ENCODE measurements at regions not wholly inside any gene's neighbourhood (a gene's known extent, or its start where the extent isn't known, plus 50 kb on each side); places are given as distances from the start of the nearest gene placed in this dataset.

DNA sequence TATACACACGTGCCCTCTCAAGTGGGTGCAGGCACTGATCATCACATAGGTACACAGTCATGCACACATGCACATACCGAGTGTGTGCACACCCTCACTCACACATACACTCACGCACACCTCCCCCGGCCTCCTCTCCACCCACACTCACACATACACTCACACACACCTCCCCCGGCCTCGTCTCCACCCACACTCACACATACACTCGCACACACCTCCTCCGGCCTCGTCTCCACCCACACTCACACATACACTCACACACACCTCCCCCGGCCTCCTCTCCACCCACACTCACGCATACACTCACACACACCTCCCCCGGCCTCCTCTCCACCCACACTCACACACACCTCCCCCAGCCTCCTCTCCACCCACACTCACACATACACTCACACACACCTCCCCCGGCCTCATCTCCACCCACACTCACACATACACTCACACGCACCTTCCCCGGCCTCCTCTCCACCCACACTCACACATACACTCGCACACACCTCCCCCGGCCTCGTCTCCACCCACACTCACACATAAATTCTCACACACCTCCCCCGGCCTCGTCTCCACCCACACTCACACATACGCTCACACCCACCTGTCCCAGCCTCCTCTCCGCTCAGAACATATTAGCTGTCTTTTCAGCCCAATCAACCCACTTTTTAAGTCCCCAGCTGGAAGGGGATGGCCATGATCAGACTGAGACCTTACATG is 105.2 kb upstream of the VSTM2B start:
- TF ChIP-seq YY1 (IDR thresholded peaks at IDR 0.05; ENCODE audit: low read depth) (no peak), NFIC (IDR thresholded peaks at IDR 0.05) (no peak), EP300 (IDR thresholded peaks at IDR 0.05; ENCODE audit: borderline replicate concordance) (no peak), TAF1 (IDR thresholded peaks at IDR 0.05; ENCODE audit: low read depth) (no peak), ZBTB7A (IDR thresholded peaks at IDR 0.05; ENCODE audit: low read depth) (no peak), EGR1 (IDR thresholded peaks at IDR 0.05) (no peak), FOXM1 (IDR thresholded peaks at IDR 0.05; ENCODE audit: borderline replicate concordance, low read depth) (no peak), TEAD4 (IDR thresholded peaks at IDR 0.05) (no peak), TCF12 (IDR thresholded peaks at IDR 0.05; ENCODE audit: low read depth) (no peak), CEBPB (IDR thresholded peaks at IDR 0.05) (no peak), RAD21 (IDR thresholded peaks at IDR 0.05; ENCODE audit: low read depth) (no peak), CREB1 (IDR thresholded peaks at IDR 0.05; ENCODE audit: low read depth) (no peak)
- TF ChIP-seq, protein P1, sequence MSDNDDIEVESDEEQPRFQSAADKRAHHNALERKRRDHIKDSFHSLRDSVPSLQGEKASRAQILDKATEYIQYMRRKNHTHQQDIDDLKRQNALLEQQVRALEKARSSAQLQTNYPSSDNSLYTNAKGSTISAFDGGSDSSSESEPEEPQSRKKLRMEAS (IDR thresholded peaks at IDR 0.05) = no peak
- TF ChIP-seq, protein P2, sequence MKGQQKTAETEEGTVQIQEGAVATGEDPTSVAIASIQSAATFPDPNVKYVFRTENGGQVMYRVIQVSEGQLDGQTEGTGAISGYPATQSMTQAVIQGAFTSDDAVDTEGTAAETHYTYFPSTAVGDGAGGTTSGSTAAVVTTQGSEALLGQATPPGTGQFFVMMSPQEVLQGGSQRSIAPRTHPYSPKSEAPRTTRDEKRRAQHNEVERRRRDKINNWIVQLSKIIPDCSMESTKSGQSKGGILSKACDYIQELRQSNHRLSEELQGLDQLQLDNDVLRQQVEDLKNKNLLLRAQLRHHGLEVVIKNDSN (IDR thresholded peaks at IDR 0.05) = no peak
- TF ChIP-seq, protein P3, sequence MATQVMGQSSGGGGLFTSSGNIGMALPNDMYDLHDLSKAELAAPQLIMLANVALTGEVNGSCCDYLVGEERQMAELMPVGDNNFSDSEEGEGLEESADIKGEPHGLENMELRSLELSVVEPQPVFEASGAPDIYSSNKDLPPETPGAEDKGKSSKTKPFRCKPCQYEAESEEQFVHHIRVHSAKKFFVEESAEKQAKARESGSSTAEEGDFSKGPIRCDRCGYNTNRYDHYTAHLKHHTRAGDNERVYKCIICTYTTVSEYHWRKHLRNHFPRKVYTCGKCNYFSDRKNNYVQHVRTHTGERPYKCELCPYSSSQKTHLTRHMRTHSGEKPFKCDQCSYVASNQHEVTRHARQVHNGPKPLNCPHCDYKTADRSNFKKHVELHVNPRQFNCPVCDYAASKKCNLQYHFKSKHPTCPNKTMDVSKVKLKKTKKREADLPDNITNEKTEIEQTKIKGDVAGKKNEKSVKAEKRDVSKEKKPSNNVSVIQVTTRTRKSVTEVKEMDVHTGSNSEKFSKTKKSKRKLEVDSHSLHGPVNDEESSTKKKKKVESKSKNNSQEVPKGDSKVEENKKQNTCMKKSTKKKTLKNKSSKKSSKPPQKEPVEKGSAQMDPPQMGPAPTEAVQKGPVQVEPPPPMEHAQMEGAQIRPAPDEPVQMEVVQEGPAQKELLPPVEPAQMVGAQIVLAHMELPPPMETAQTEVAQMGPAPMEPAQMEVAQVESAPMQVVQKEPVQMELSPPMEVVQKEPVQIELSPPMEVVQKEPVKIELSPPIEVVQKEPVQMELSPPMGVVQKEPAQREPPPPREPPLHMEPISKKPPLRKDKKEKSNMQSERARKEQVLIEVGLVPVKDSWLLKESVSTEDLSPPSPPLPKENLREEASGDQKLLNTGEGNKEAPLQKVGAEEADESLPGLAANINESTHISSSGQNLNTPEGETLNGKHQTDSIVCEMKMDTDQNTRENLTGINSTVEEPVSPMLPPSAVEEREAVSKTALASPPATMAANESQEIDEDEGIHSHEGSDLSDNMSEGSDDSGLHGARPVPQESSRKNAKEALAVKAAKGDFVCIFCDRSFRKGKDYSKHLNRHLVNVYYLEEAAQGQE (IDR thresholded peaks at IDR 0.05; ENCODE audit: low read depth) = no peak

DNA sequence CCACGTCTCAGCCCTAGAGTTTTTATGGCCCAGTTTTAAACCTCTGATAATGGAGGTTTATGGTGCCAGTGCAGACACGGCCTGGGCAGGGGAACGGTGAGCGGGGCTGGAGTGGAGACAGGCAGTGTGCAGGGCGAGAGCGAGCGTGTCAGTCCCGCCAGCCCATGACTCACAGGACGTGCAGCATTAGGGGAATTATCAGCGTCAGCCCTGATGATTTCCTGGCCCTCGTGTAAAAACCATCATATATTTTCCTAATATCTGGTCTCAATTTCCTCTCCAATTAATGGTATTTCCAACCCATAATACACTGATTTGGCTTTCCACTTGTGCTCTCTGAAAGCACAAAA is 104.6 kb upstream of the VSTM2B start:
- TF ChIP-seq, protein P2 (IDR thresholded peaks at IDR 0.05) = no peak
- TF ChIP-seq, protein P3 (IDR thresholded peaks at IDR 0.05; ENCODE audit: low read depth) = no peak
- TF ChIP-seq FOXM1 (IDR thresholded peaks at IDR 0.05; ENCODE audit: borderline replicate concordance, low read depth) = no peak
- TF ChIP-seq EGR1 (IDR thresholded peaks at IDR 0.05) = no peak
- no peak for TF ChIP-seq NFIC (IDR thresholded peaks at IDR 0.05)
- TF ChIP-seq TAF1 (IDR thresholded peaks at IDR 0.05; ENCODE audit: low read depth) = no peak
- TF ChIP-seq, protein P1 (IDR thresholded peaks at IDR 0.05) = no peak
- no peak for TF ChIP-seq TCF12 (IDR thresholded peaks at IDR 0.05; ENCODE audit: low read depth)
- TF ChIP-seq CEBPB (IDR thresholded peaks at IDR 0.05) = no peak
- TF ChIP-seq ZBTB7A (IDR thresholded peaks at IDR 0.05; ENCODE audit: low read depth) = no peak
- no peak for TF ChIP-seq EP300 (IDR thresholded peaks at IDR 0.05; ENCODE audit: borderline replicate concordance)
- TF ChIP-seq CREB1 (IDR thresholded peaks at IDR 0.05; ENCODE audit: low read depth) = no peak
- no peak for TF ChIP-seq RAD21 (IDR thresholded peaks at IDR 0.05; ENCODE audit: low read depth)
- no peak for TF ChIP-seq YY1 (IDR thresholded peaks at IDR 0.05; ENCODE audit: low read depth)
- no peak for TF ChIP-seq TEAD4 (IDR thresholded peaks at IDR 0.05)

DNA sequence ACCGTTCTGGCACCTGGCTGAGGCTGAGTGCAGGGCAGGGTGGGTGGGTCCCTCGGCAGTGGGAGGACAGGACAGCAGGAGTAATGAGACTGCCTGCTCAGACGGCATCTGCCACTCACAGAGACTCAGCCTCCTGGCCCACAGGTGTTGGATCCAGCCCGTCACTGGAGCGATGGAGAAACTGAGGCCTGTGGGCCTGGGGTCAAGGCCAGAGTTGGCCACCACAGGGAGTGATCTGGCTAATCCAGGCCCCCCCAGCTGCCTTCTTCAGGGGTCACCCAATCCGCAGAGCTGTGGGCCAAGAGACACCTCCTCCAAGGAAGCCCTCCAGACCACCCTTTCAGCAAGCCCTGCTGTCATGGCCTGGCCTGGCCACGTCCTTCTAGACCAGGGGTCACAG is 103.7 kb upstream of the VSTM2B start:
- no peak for TF ChIP-seq EP300 (IDR thresholded peaks at IDR 0.05; ENCODE audit: borderline replicate concordance)
- TF ChIP-seq TAF1 (IDR thresholded peaks at IDR 0.05; ENCODE audit: low read depth) = no peak
- no peak for TF ChIP-seq CREB1 (IDR thresholded peaks at IDR 0.05; ENCODE audit: low read depth)
- no peak for TF ChIP-seq TEAD4 (IDR thresholded peaks at IDR 0.05)
- TF ChIP-seq YY1 (IDR thresholded peaks at IDR 0.05; ENCODE audit: low read depth) = no peak

DNA sequence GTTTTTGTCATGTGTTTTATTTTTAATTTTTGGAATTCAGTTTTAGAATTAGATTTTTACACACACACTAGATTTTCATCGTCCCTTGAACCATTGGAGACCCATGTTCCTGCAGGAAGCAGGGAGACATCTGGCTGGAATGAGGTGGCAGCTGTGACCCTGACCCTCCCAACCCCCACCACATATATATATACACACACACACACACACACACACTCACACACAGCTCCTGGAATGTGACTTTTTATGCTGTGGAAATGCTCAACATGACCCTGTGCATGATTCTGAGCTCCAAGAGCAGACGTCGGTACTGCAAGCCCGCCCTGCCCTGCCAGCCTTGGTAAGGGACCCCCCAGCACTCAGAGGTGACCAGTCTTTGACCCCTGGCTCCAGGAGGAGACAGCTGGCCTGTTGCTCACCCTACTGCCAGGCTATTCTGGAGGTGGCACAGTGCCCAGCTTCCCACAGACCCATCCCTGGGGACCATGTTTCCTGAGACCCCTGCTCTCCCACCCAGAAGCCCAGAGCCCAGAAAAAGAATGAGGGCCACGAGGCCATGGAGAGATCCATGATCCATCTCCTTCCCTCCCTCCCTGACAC is 103.2 kb upstream of the VSTM2B start:
- TF ChIP-seq TCF12 (IDR thresholded peaks at IDR 0.05; ENCODE audit: low read depth) (no peak), RAD21 (IDR thresholded peaks at IDR 0.05; ENCODE audit: low read depth) (no peak), YY1 (IDR thresholded peaks at IDR 0.05; ENCODE audit: low read depth) (no peak), TEAD4 (IDR thresholded peaks at IDR 0.05) (no peak), CREB1 (IDR thresholded peaks at IDR 0.05; ENCODE audit: low read depth) (no peak), EP300 (IDR thresholded peaks at IDR 0.05; ENCODE audit: borderline replicate concordance) (no peak), FOXM1 (IDR thresholded peaks at IDR 0.05; ENCODE audit: borderline replicate concordance, low read depth) (no peak), NFIC (IDR thresholded peaks at IDR 0.05) (no peak), EGR1 (IDR thresholded peaks at IDR 0.05) (no peak), TAF1 (IDR thresholded peaks at IDR 0.05; ENCODE audit: low read depth) (no peak), CEBPB (IDR thresholded peaks at IDR 0.05) (no peak)
- TF ChIP-seq, protein P2 (IDR thresholded peaks at IDR 0.05) = no peak
- TF ChIP-seq, protein P3 (IDR thresholded peaks at IDR 0.05; ENCODE audit: low read depth) = no peak
- TF ChIP-seq, protein P1 (IDR thresholded peaks at IDR 0.05) = no peak
